ENCODE measurements at regions not wholly inside any gene's neighbourhood (a gene's known extent, or its start where the extent isn't known, plus 50 kb on each side); places are given as distances from the start of the nearest gene placed in this dataset.
A peak's percentile ranks its signal among the peaks of the same experiment; 100 is the strongest.

- no peak overlapping the region for H3K27ac ChIP-seq (ENCODE audit: low read depth, low read length, severe bottlenecking)
- H3K36me3 ChIP-seq (ENCODE audit: control insufficient read depth, insufficient read depth, low read length) = no peaks in the 10 kb centered on the region
- WGBS, 2 experiments (ENCODE audit: insufficient coverage in 2 of 2) = 4 to 11% methylated on average over 26 to 40 of the region's 64 CpGs
- H3K4me1 ChIP-seq (ENCODE audit: control insufficient read depth, insufficient read depth, low read length, poor library complexity, severe bottlenecking) = peaks cover 4% of the 10 kb centered on the region
- H3K9me3 ChIP-seq (ENCODE audit: control insufficient read depth, low read length) = no peaks in the 10 kb centered on the region
- peak overlapping the region; percentile 28 for H3K4me3 ChIP-seq (ENCODE audit: extremely low read depth, insufficient read depth, low read length, poor library complexity, severe bottlenecking)
These were observed 129.6 kb downstream of the NDUFA12 start for GRCh38 chr12:94873734-94874517.

GRCh38 chr12:94872971-94873733 is 130.3 kb downstream of the NDUFA12 start:
- 2 to 3% methylated on average over 37 to 77 of the region's 80 CpGs for WGBS, 2 experiments (ENCODE audit: insufficient coverage in 2 of 2)
- H3K4me3 ChIP-seq (ENCODE audit: extremely low read depth, insufficient read depth, low read length, poor library complexity, severe bottlenecking) = peak overlapping the region; percentile 30
- H3K9me3 ChIP-seq (ENCODE audit: control insufficient read depth, low read length) = no peaks in the 10 kb centered on the region
- no peak overlapping the region for H3K27ac ChIP-seq (ENCODE audit: low read depth, low read length, severe bottlenecking)
- H3K4me1 ChIP-seq (ENCODE audit: control insufficient read depth, insufficient read depth, low read length, poor library complexity, severe bottlenecking) = peaks cover 4% of the 10 kb centered on the region
- H3K36me3 ChIP-seq (ENCODE audit: control insufficient read depth, insufficient read depth, low read length) = no peaks in the 10 kb centered on the region

GRCh38 chr12:94872671-94872970 is 130.9 kb downstream of the NDUFA12 start:
- peaks cover 4% of the 10 kb centered on the region for H3K4me1 ChIP-seq (ENCODE audit: control insufficient read depth, insufficient read depth, low read length, poor library complexity, severe bottlenecking)
- no peaks in the 10 kb centered on the region for H3K9me3 ChIP-seq (ENCODE audit: control insufficient read depth, low read length)
- H3K4me3 ChIP-seq (ENCODE audit: extremely low read depth, insufficient read depth, low read length, poor library complexity, severe bottlenecking) = no peak overlapping the region
- no peak overlapping the region for H3K27ac ChIP-seq (ENCODE audit: low read depth, low read length, severe bottlenecking)
- no peaks in the 10 kb centered on the region for H3K36me3 ChIP-seq (ENCODE audit: control insufficient read depth, insufficient read depth, low read length)
- WGBS, 2 experiments (ENCODE audit: insufficient coverage in 2 of 2) = 29 to 38% methylated on average over 6 to 8 of the region's 8 CpGs

GRCh38 chr12:94872007-94872653 is 131.4 kb downstream of the NDUFA12 start:
- Histone ChIP-seq H3K9me3 (ENCODE audit: control insufficient read depth, low read length) (no peaks in the 10 kb centered on the region), H3K4me1 (ENCODE audit: control insufficient read depth, insufficient read depth, low read length, poor library complexity, severe bottlenecking) (peaks cover 4% of the 10 kb centered on the region), H3K4me3 (ENCODE audit: extremely low read depth, insufficient read depth, low read length, poor library complexity, severe bottlenecking) (no peak overlapping the region), H3K36me3 (ENCODE audit: control insufficient read depth, insufficient read depth, low read length) (no peaks in the 10 kb centered on the region), H3K27ac (ENCODE audit: low read depth, low read length, severe bottlenecking) (no peak overlapping the region)
- 83 to 90% methylated on average over 5 to 7 of the region's 11 CpGs for WGBS, 2 experiments (ENCODE audit: insufficient coverage in 2 of 2)

DNA sequence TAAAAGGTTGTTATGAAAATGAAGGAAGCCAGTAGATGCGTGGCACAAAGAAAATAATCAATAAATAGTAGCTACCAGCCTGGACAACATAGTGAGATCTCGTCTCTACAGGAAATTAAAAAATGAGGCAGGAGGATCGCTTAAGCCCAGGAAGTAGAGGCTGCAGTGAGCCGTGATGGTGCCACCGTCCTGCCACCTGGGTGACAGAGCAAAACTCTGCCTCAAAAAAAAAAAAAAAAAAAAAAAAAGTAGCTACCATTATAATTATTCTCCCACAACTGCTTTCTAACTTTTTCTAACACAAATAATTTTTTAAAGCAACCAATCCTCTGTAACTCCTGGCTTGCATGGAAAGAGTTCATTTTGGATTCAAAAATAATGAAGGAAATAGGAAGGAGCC is 133.0 kb downstream of the NDUFA12 start:
- H3K4me1 ChIP-seq (ENCODE audit: control insufficient read depth, insufficient read depth, low read length, poor library complexity, severe bottlenecking) = peaks cover 4% of the 10 kb centered on the region
- WGBS, 2 experiments (ENCODE audit: insufficient coverage in 2 of 2) = 100% methylated on average over 1 of the region's 5 CpGs; no CpG with 5 or more reads in 1 of the 2 experiments
- H3K9me3 ChIP-seq (ENCODE audit: control insufficient read depth, low read length) = no peaks in the 10 kb centered on the region
- no peak overlapping the region for H3K27ac ChIP-seq (ENCODE audit: low read depth, low read length, severe bottlenecking)
- no peak overlapping the region for H3K4me3 ChIP-seq (ENCODE audit: extremely low read depth, insufficient read depth, low read length, poor library complexity, severe bottlenecking)
- no peaks in the 10 kb centered on the region for H3K36me3 ChIP-seq (ENCODE audit: control insufficient read depth, insufficient read depth, low read length)

DNA sequence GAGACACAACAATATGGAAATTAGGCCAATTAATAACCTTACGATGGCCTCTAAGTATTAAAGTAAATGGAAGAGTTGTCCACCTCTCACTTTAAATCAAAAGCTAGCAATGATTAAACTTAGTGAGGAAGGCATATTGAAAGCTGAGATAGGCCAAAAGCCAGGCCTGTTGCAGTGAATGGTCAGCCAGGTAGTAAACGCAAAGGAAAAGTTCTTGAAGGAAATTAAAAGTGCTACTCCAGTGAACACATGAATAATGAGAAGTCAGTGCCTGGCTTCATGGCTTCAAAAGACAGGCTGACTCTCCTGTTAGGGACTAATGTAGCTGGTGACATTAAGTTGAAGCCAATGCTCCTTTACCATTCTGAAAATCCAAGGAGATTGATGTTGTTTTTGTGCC is 135.3 kb downstream of the NDUFA12 start:
- Histone ChIP-seq H3K36me3 (ENCODE audit: control insufficient read depth, insufficient read depth, low read length) (no peaks in the 10 kb centered on the region), H3K4me3 (ENCODE audit: extremely low read depth, insufficient read depth, low read length, poor library complexity, severe bottlenecking) (no peak overlapping the region), H3K4me1 (ENCODE audit: control insufficient read depth, insufficient read depth, low read length, poor library complexity, severe bottlenecking) (no peaks in the 10 kb centered on the region), H3K9me3 (ENCODE audit: control insufficient read depth, low read length) (no peaks in the 10 kb centered on the region), H3K27ac (ENCODE audit: low read depth, low read length, severe bottlenecking) (no peak overlapping the region)
- 100% methylated on average over 1 of the region's 2 CpGs for WGBS, 2 experiments (ENCODE audit: insufficient coverage in 2 of 2)

DNA sequence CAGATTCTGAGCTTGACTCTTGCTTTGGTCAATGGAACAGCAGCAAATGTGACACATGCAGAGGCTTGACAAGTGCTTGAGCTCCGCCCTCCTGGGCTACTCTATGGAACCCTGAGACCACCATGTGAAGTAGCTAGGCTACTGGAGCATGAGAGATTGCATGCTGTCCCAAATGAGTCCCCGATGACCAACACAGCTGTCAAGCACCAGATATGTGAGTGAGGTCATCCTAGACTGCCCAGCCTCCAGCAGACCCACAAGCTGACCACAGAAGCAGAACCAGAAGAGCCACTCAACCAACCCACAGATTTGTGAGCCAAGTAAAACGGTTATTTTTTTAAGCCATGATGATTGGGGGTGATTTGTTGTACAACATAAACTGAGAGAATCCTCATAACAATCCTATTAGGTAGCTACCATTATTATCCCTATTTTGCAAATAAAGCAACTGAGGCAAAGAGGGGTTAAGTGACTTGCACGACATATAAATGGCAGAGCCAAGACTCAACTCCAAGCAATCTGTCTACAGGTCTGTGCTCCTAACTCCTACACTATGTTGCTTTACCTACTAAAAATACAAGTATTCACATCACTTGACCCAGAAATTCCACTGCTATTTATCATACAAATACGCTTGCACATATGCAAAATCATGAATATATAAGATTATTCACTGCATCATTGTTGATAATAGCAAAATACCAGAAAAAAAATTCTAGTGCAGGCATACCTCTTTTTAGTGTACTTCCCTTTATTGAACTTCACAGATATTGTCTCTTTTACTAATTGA is 136.2 kb downstream of the NDUFA12 start:
- H3K27ac ChIP-seq (ENCODE audit: low read depth, low read length, severe bottlenecking) = no peak overlapping the region
- no peaks in the 10 kb centered on the region for H3K36me3 ChIP-seq (ENCODE audit: control insufficient read depth, insufficient read depth, low read length)
- no peak overlapping the region for H3K4me3 ChIP-seq (ENCODE audit: extremely low read depth, insufficient read depth, low read length, poor library complexity, severe bottlenecking)
- no peaks in the 10 kb centered on the region for H3K4me1 ChIP-seq (ENCODE audit: control insufficient read depth, insufficient read depth, low read length, poor library complexity, severe bottlenecking)
- H3K9me3 ChIP-seq (ENCODE audit: control insufficient read depth, low read length) = no peaks in the 10 kb centered on the region
- 85 to 96% methylated on average over 2 to 3 of the region's 5 CpGs for WGBS, 2 experiments (ENCODE audit: insufficient coverage in 2 of 2)

GRCh38 chr12:94864987-94865386 is 138.5 kb downstream of the NDUFA12 start:
- Histone ChIP-seq H3K27ac (ENCODE audit: low read depth, low read length, severe bottlenecking) (no peak overlapping the region), H3K4me1 (ENCODE audit: control insufficient read depth, insufficient read depth, low read length, poor library complexity, severe bottlenecking) (no peaks in the 10 kb centered on the region)
- 100% methylated on average over 1 of the region's 1 CpG for WGBS, 2 experiments (ENCODE audit: insufficient coverage in 2 of 2)

DNA sequence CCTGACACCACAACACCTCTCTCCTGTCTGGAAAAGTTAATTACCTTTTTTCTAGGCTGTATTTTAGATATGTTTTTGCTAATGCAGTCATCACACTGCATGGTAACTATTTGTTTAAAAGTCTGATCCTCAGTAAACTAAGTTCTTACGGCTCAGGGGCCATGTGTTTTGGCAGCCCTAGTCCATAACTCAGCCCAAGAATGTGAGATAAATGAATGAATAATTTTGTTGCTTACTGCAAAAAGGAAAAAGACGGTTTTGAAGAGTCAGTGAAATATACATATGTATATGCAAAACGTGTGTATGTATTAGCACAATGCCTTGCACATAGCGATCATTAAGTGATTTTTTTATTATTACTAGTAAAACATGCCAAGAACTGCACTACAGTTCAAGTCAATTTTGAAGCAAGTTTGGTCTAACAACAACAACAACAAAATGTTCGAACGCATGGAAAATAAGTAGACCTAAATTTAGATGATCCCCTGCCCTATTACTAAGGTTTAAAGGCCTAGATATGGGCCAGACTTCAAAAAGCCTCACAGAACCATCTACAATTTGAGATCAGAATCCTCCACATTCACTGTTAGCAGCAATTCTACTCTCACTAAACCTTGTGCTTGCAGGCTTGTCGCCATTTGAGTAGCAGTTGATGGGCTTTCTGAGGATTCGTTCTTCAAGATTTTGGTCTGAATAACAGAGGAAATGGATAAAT is 140.0 kb downstream of the NDUFA12 start:
- Histone ChIP-seq H3K4me3 (ENCODE audit: extremely low read depth, insufficient read depth, low read length, poor library complexity, severe bottlenecking) (no peak overlapping the region), H3K36me3 (ENCODE audit: control insufficient read depth, insufficient read depth, low read length) (no peaks in the 10 kb centered on the region), H3K27ac (ENCODE audit: low read depth, low read length, severe bottlenecking) (no peak overlapping the region), H3K9me3 (ENCODE audit: control insufficient read depth, low read length) (no peaks in the 10 kb centered on the region), H3K4me1 (ENCODE audit: control insufficient read depth, insufficient read depth, low read length, poor library complexity, severe bottlenecking) (no peaks in the 10 kb centered on the region)
- 94 to 100% methylated on average over 1 to 4 of the region's 8 CpGs for WGBS, 2 experiments (ENCODE audit: insufficient coverage in 2 of 2)

More at GRCh38 chr12:94864987-94865386, 138.5 kb downstream of the NDUFA12 start:
- Histone ChIP-seq H3K9me3 (ENCODE audit: control insufficient read depth, low read length) (no peaks in the 10 kb centered on the region), H3K36me3 (ENCODE audit: control insufficient read depth, insufficient read depth, low read length) (no peaks in the 10 kb centered on the region), H3K4me3 (ENCODE audit: extremely low read depth, insufficient read depth, low read length, poor library complexity, severe bottlenecking) (no peak overlapping the region)

- no peaks in the 10 kb centered on the region for H3K9me3 ChIP-seq (ENCODE audit: control insufficient read depth, low read length)
These were observed 141.1 kb downstream of the NDUFA12 start for GRCh38 chr12:94862421-94862820.

More at GRCh38 chr12:94862421-94862820, 141.1 kb downstream of the NDUFA12 start:
- H3K27ac ChIP-seq (ENCODE audit: low read depth, low read length, severe bottlenecking) = no peak overlapping the region
- no peaks in the 10 kb centered on the region for H3K36me3 ChIP-seq (ENCODE audit: control insufficient read depth, insufficient read depth, low read length)
- H3K4me3 ChIP-seq (ENCODE audit: extremely low read depth, insufficient read depth, low read length, poor library complexity, severe bottlenecking) = no peak overlapping the region
- 94% methylated on average over 2 of the region's 3 CpGs; no CpG with 5 or more reads in 1 of the 2 experiments for WGBS, 2 experiments (ENCODE audit: insufficient coverage in 2 of 2)
- H3K4me1 ChIP-seq (ENCODE audit: control insufficient read depth, insufficient read depth, low read length, poor library complexity, severe bottlenecking) = no peaks in the 10 kb centered on the region

Data from mesodermal cell (in vitro differentiated cells).